D721Med (cell line): ENCODE measurements at regions not wholly inside any gene's neighbourhood (a gene's known extent, or its start where the extent isn't known, plus 50 kb on each side); places are given as distances from the start of the nearest gene placed in this dataset.

Source experiments
- DNase-seq: peaks from one replicate; pipeline ENCODE4 v3.0.0; 2011; ENCODE audit warnings: low spot score; ENCODE audit not compliant: insufficient read length
- FAIRE-seq: peaks from 2 replicates; lab custom pipeline; 2011; peaks lifted over from hg19 to GRCh38; lab: Jason Lieb, UNC
- TF ChIP-seq, protein P1 (sequence below): IDR thresholded peaks from 2 replicates; pipeline ENCODE4 v1.5.1; 2012; ENCODE audit warnings: mild to moderate bottlenecking, control low read depth; ENCODE audit not compliant: insufficient read depth; ENCODE audit errors: missing control alignments

DNA sequence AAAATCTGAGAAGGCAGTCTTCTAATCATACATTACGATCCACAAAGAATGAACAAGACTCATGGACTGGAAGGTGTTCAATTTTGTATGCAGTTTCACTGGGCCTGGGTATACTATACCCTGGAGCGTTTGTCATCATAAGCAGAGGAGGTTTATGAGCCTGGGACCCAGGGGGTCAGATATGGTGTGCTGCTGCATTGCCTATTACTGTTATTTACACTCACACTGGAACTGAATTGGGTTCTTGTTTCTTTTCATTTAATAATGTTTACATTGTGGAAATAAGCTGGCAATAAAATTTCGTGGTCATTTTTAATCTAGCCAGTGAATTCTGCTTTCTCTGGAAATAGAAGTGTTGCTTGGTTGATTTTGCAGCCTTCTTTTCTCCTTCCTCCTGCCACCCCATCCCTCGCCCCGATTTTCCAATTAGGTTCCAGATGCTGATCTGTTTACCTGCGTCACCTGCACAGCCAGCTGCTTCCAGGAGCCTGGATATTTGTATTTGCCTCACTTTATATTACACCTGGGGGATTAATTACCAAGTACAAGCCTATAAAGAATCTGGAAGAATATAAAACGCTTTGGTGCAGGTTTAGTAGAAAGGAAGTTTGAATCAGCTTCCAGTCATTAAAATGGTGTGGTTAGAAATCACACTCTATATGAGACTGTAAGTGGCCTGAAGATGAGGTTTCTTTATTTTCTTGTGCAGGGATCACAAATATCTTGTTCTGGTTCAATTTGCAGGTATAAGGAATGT, 234.4 kb downstream of the SOCS6 start:
- TF ChIP-seq, protein P1, sequence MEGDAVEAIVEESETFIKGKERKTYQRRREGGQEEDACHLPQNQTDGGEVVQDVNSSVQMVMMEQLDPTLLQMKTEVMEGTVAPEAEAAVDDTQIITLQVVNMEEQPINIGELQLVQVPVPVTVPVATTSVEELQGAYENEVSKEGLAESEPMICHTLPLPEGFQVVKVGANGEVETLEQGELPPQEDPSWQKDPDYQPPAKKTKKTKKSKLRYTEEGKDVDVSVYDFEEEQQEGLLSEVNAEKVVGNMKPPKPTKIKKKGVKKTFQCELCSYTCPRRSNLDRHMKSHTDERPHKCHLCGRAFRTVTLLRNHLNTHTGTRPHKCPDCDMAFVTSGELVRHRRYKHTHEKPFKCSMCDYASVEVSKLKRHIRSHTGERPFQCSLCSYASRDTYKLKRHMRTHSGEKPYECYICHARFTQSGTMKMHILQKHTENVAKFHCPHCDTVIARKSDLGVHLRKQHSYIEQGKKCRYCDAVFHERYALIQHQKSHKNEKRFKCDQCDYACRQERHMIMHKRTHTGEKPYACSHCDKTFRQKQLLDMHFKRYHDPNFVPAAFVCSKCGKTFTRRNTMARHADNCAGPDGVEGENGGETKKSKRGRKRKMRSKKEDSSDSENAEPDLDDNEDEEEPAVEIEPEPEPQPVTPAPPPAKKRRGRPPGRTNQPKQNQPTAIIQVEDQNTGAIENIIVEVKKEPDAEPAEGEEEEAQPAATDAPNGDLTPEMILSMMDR = no peak
- FAIRE-seq (no peak), DNase-seq (no peak)

DNA sequence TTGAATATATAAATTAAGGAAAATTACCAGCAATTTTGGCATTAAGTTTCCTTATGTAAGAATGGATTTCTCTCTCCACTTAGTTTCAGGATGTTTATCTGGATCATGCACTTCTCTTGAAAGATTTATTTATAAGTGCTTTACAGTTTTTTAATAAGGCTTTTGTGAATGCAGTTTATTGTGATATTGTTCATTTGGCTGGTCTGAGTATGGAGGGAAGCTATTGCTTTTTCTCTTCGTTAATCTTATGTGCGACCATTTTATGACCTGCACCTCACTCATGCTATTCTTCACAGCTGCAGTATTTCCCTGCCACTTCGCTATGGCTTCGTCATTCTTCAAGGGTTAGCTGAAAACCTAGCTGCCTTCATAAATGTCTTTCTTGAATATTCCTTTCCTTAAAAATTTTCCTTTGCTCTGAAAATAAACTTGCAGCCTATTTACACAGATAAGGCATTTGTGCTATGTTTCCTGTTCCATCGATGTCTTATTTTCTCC, 233.4 kb downstream of the SOCS6 start:
- FAIRE-seq = no peak
- DNase-seq = no peak
- TF ChIP-seq, protein P1 = no peak

DNA sequence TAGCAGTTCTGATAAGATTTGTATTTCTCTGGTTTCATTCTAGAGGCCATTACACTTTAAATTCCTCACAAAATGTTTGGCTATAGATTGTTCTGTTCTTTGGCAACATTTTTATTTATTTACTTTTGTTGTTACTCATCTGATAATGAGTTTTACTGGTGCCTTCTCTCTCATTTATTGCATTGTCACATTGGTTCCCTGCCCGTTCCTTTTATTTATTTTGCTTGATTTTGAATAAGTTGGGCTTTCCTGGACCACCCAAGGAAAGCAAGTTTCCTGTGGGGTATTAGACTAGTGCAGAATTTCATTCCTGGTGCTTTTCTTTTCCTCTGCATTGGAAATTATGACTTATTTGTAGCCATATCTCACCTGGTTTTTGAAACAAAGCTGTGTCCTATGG, 232.0 kb downstream of the SOCS6 start:
- FAIRE-seq (no peak), DNase-seq (no peak)

DNA sequence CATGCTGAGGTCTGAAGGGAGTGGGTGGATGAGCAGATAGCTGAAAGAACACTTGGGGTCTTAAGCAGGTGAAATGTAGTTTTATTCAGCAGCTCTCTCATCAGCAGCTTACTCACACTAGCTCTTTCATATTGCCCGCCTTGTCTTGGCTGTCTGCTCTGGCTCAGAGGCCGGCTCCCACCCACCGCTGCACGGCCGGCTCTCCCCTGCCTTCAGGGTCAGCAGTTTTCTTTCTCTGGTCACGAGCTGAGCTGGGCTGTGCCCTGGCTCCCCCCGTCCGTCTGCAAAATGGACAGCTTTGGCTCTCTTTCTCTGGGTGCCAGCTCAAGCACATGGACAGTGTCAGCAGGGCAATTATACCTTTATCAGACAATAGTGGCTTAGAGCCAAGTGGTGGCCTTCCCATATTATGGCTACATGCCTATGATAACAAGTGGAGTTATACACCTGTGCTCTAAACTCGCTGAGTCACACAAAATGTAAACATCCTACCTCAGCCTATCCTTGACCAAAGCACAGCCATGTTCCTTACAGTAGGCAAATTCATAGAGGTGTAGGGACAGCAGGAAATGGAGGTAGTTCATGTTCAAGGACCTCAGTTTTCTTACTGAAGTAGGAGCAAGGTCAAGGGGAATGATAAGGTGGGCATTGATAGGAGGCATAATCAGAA, 224.8 kb downstream of the SOCS6 start:
- TF ChIP-seq, protein P1 = no peak
- peak; percentile 77 for FAIRE-seq
- no peak for DNase-seq

More for the DNA sequence above, 232.0 kb downstream of the SOCS6 start:
- TF ChIP-seq, protein P1 = no peak

DNA sequence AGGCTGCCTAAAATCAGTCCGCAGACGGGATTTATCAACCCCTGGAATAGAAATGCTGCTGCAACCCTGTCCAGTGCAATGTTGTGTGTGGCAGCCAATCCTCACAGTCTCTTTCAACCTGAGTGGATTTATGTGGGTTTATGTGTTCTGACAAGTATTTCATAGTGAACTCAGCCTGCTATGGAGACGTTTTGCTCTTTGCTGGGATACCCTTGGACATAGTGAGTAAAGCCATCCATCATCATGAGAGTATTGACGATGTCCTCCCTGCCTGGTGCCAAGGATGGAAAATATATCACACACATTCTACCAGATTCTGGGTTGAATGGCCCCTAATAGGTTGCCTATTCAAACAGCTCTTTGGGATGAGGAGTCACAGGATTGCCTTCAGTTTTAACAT, 219.1 kb downstream of the SOCS6 start:
- DNase-seq = no peak
- FAIRE-seq = peak; percentile 64
- TF ChIP-seq, protein P1 = no peak

DNA sequence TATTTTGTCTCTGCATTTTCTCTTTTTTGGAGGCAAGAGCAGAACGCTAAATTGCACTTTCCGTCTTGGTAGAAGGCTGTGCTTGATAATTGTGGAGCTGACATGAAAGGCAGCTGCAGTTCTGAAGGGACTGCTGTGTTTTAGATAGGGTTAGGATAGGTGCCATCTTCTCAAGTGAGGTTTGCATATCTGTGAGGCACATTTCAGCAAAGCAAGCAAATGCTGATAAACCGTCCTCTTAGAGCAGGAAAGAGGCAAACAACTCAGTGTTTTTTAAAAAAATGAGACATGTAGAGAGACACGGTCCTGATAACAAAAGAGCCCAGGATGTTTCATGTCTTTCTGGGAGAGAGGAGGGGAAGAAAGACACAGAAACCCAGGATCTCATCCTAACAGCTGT, 217.7 kb downstream of the SOCS6 start:
- TF ChIP-seq, protein P1 = no peak
- DNase-seq = no peak
- no peak for FAIRE-seq
